GM12874 (cell line): ENCODE measurements at regions not wholly inside any gene's neighbourhood (a gene's known extent, or its start where the extent isn't known, plus 50 kb on each side); places are given as distances from the start of the nearest gene placed in this dataset.

Experiments used
- TF ChIP-seq, protein P1 (sequence below): IDR thresholded peaks from 2 replicates; pipeline ENCODE4 v1.5.1; 2011; ENCODE audit warnings: low read depth, mild to moderate bottlenecking, control low read depth, low read length, moderate library complexity; ENCODE audit not compliant: insufficient read depth

DNA sequence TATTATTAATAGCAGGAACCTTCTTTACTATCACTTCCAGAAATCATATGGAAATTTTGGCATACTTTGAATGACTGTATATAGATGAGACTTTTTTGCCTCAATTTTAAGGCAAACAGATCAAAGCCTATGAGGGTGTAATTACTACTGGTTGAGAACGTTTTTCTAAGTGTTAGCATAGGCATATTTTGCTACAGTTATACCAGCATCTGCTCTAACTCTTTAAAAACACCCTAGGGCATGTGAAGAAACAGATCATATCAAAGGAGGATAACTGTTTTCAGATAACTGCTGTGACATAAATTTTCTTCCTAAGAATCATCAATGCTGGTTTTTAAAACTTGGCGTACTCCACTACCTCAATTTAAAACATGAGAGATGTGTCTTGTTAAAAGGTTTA is 1155.3 kb downstream of the FSTL5 start:
- TF ChIP-seq, protein P1, sequence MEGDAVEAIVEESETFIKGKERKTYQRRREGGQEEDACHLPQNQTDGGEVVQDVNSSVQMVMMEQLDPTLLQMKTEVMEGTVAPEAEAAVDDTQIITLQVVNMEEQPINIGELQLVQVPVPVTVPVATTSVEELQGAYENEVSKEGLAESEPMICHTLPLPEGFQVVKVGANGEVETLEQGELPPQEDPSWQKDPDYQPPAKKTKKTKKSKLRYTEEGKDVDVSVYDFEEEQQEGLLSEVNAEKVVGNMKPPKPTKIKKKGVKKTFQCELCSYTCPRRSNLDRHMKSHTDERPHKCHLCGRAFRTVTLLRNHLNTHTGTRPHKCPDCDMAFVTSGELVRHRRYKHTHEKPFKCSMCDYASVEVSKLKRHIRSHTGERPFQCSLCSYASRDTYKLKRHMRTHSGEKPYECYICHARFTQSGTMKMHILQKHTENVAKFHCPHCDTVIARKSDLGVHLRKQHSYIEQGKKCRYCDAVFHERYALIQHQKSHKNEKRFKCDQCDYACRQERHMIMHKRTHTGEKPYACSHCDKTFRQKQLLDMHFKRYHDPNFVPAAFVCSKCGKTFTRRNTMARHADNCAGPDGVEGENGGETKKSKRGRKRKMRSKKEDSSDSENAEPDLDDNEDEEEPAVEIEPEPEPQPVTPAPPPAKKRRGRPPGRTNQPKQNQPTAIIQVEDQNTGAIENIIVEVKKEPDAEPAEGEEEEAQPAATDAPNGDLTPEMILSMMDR, result no peak

DNA sequence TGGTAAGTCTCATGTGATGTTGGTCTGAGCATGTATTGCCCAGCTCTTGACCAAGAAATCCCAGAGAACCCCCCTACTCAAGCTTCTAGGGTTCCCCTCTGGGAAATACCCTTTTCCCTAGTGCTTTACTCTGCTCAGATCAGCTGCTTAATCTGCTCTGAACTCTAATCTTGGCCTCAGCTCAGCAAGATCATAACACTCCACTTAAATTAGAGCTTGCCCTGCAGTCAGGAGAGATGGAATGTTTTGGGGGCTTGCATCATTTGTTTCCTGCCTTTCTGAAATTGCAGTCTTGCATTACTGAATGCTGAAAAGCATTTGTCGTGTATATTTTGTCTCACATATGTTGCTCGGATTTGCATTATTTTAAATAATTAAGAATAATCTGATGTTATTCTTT is 1153.6 kb downstream of the FSTL5 start:
- TF ChIP-seq, protein P1, result no peak
